HCT116 (cell line): ENCODE measurements at regions not wholly inside any gene's neighbourhood (a gene's known extent, or its start where the extent isn't known, plus 50 kb on each side); places are given as distances from the start of the nearest gene placed in this dataset.

Experiments used
- CBX3 ChIP-seq: IDR thresholded peaks from 2 replicates; pipeline ENCODE4 v1.6.1; 2012; ENCODE audit warnings: low read depth
- CEBPB ChIP-seq: IDR thresholded peaks from 2 replicates; pipeline ENCODE4 v1.6.1; 2012; ENCODE audit warnings: low read depth
- EGR1 ChIP-seq: IDR thresholded peaks from 2 replicates; pipeline ENCODE4 v1.6.1; 2012; ENCODE audit warnings: low read depth
- EZH2 ChIP-seq: fragments of 200-600 bp; sonication (generic); IDR thresholded peaks from 2 replicates; pipeline ENCODE4 v1.6.1; 2017; ENCODE audit warnings: antibody characterized with exemption, mixed run types
- EZH2phosphoT487 ChIP-seq: fragments of 200-600 bp; IDR thresholded peaks from 2 replicates; pipeline ENCODE4 v1.6.1; 2018; ENCODE audit warnings: antibody characterized with exemption, borderline replicate concordance
- FOSL1 ChIP-seq: IDR thresholded peaks from 2 replicates; pipeline ENCODE4 v1.6.1; 2012; ENCODE audit warnings: low read depth
- POLR2A ChIP-seq: IDR thresholded peaks from 2 replicates; pipeline ENCODE4 v1.7.0; 2011; ENCODE audit warnings: borderline replicate concordance; ENCODE audit not compliant: insufficient read depth, insufficient read length; ENCODE audit errors: extremely low read depth
- POLR2AphosphoS5 ChIP-seq: IDR thresholded peaks from 2 replicates; pipeline ENCODE4 v1.6.1; 2011; ENCODE audit warnings: mild to moderate bottlenecking, low read depth, low read length, moderate library complexity
- TF ChIP-seq, protein P1 (sequence below), 3 experiments: fragments of 200-600 bp in 1 of 3; sonication (generic) in 1 of 3; IDR thresholded peaks in 2 of 3; conservative IDR thresholded peaks in 1 of 3; 2 replicates each; pipeline ENCODE4 v1.5.1; 2012 to 2017; ENCODE audit warnings: low read depth in 2 of 3, low read length in 2 of 3, antibody characterized with exemption in 1 of 3, borderline replicate concordance in 1 of 3, control low read depth in 1 of 3, mild to moderate bottlenecking in 1 of 3, mixed read lengths in 1 of 3, mixed run types in 1 of 3, moderate library complexity in 1 of 3; ENCODE audit not compliant: insufficient read depth in 1 of 3

DNA sequence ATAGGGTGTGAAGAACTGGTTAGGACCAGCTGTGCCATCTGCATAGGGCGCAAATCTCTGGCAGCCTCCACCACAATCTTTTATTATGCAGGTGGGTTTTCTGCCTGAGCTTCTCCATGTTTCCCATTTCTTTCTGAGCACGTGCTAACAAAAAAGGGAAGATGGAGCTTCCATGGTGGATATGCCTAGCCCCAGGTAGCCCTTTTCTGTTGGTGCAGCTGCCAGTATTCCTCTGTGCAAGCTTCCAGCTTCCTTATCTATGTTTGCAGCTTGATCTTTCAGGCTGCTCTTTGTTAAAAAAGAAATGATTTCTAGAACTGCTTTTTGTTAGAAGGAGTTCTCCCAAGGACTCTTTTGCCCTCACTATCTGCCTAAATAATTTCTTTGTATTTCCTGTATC lies 95.0 kb upstream of the EPB41L4A start:
- TF ChIP-seq, protein P1, sequence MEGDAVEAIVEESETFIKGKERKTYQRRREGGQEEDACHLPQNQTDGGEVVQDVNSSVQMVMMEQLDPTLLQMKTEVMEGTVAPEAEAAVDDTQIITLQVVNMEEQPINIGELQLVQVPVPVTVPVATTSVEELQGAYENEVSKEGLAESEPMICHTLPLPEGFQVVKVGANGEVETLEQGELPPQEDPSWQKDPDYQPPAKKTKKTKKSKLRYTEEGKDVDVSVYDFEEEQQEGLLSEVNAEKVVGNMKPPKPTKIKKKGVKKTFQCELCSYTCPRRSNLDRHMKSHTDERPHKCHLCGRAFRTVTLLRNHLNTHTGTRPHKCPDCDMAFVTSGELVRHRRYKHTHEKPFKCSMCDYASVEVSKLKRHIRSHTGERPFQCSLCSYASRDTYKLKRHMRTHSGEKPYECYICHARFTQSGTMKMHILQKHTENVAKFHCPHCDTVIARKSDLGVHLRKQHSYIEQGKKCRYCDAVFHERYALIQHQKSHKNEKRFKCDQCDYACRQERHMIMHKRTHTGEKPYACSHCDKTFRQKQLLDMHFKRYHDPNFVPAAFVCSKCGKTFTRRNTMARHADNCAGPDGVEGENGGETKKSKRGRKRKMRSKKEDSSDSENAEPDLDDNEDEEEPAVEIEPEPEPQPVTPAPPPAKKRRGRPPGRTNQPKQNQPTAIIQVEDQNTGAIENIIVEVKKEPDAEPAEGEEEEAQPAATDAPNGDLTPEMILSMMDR (IDR thresholded peaks at IDR 0.05 in 2 of 3, conservative IDR thresholded peaks at IDR 0.05 in 1 of 3; ENCODE audit: borderline replicate concordance in 1 of 3, insufficient read depth in 1 of 3, low read depth in 2 of 3, low read length in 2 of 3), result no peak
- no peak for TF ChIP-seq FOSL1
- TF ChIP-seq POLR2A, result no peak
- TF ChIP-seq EZH2, result no peak
- no peak for TF ChIP-seq CEBPB
- TF ChIP-seq EGR1, result no peak
- TF ChIP-seq CBX3, result no peak
- TF ChIP-seq POLR2AphosphoS5, result no peak
- TF ChIP-seq EZH2phosphoT487, result no peak
